ENCODE measurements at regions not wholly inside any gene's neighbourhood (a gene's known extent, or its start where the extent isn't known, plus 50 kb on each side); places are given as distances from the start of the nearest gene placed in this dataset.

DNA sequence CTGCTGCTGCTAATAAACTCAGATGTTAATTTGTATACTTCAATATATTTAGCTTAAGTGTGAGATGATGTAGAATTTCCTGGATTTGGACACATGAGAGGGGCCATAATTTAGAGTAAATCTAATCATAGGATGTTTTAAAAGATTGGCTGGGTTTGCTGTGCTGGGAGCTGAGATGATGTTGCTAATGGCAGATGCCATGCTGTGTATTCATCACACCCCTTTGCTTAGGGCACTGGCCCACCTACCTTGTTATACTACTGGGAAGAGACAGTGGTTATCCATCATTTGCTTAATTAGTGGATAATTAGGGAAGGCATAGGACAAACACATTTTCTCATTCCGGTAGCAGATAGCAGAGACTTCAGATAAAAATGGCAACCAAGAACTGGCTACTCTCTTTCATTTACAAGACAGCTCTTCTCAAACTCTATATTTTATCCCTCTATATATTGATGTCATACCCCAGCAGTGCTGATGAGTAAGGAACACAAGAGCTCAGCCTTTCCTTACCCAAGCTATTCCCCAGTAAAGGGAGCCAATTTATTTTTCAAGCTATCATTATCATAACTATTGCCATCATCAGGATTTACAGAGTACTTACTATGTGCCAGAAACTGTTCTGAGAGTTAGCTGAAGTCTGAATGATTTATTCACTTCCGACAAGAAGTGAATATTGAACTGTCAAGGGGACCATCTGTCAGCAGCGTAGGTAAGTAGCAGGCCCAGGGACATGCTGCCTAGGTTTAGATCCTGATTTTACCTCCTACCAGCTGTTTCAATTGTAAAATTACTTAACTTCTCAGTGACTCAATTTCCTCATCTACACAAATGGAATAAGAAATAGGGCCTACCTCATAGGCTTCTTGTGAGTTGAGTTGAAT, 204.6 kb upstream of the FLRT2 start:
- no peak for TF ChIP-seq FOXP2 (optimal IDR thresholded peaks at IDR 0.05; ENCODE audit: control extremely low read depth, extremely low read length, insufficient read depth)
- TF ChIP-seq POLR2AphosphoS5 (IDR thresholded peaks at IDR 0.05; ENCODE audit: borderline replicate concordance, low read depth, low read length), result no peak
- no peak for TF ChIP-seq EZH2 (IDR thresholded peaks at IDR 0.05)
